ENCODE measurements at regions not wholly inside any gene's neighbourhood (a gene's known extent, or its start where the extent isn't known, plus 50 kb on each side); places are given as distances from the start of the nearest gene placed in this dataset.

DNA sequence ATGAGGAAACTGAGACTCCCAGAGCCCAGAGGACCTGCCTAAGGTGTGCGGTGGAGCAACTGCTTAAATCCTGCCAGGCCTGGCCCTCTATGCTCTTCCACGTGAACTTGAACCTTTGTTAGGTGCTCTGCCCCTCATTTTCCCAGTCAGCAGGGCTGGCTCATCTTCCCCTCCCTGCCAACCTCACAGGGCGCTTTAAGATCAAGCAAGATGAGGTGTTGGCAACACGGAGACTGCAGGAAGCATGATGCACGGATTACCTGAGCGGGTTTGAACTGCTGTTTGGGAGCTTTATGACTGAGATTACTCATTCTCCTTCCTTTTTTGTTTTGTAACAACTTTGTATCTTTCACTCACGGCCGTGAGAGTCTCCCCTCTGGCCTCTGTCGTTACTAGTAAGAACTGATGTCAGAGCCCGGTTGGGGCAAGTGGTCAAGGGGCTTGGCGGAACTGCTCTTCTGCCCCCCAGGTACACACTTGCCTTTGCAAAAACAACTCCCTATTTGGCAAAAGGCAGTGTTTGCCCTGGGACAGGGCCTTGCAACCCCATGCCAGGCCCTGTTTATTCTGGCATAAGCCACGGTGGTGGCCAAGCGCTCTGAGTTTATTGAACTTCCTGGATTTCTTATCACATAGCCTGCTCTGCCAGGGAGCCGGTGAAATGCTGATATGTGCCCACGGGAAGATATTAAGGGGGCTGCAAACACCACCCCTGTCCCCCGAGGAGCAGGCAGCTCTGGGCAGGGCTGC lies 127.8 kb downstream of the INHBB start:
- no peak for DNase-seq (ENCODE audit: extremely low read depth, low read depth, low spot score)

GRCh38 chr2:120474486-120474885 lies 128.6 kb downstream of the INHBB start:
- no peak for DNase-seq (ENCODE audit: extremely low read depth, low read depth, low spot score)

DNA sequence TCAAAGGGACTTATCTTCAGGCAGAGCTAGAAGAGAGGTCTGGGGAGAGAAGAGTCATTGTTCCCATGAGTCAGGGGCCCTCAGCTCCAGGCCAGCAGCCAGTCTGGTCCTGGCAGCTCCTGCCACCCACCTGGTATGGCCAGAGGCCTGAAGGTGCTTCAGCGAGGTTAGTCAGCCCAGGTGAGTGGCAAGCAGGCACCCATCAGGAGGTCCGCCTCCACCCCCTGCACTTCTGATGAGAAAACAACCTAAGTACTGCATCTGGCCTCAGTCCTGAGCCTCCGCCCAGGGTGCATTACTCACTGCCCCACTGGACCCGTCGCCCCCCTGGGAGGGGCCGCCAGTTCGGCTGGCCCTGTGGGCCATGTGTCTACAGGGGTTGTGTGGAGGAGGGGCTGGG lies 130.2 kb downstream of the INHBB start:
- no peak for DNase-seq (ENCODE audit: extremely low read depth, low read depth, low spot score)

DNA sequence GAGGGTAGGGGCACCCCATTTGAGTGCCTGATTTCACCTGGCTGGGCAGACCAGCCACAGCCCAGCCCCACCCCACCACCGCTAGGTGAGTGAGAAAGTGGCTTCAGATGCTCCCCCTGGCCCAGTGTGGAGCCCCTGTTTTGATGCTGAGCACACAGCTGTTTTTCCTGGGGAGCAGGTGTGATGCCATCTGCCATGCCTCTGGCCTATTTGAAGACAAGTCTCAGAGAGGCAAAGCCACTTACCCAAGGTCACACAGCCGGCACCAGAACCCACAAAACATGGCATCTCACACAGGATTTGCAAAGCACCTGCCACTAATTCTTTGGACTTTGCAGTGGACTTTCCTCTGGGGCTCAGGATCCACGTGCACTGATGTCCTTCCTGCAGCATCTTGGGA lies 131.3 kb downstream of the INHBB start:
- DNase-seq (ENCODE audit: extremely low read depth, low read depth, low spot score) = no peak

DNA sequence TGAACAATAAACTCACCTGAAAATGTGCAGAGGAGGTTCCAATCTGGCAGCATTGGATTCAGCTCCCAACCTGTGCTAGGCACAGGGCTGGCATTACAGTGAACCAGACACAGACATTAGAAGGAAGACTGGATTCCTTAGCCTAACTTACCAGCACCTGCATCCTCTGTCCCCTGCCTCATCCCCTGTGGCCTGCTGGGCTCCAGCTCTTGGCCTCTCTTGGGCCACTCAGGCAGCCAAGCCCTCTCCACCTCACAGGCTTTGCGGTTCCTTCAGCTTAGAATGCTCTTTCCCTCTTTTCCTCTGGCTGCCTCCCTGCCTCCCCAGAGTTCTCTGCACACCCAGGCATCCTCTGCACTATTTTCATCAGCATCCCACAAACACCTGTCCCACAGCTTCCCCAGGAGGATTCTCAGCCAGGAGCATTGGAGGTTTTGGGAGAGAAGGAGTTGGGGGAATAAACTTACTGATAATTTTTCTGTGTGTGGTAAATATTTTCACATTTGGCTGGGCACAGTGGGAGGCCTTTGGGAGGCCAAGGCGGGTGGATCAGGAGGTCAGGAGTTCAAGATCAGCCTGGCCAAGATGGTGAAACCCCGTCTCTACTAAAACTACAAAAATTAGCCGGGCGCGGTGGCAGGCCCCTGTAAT lies 132.0 kb downstream of the INHBB start:
- no peak for DNase-seq (ENCODE audit: extremely low read depth, low read depth, low spot score)

DNA sequence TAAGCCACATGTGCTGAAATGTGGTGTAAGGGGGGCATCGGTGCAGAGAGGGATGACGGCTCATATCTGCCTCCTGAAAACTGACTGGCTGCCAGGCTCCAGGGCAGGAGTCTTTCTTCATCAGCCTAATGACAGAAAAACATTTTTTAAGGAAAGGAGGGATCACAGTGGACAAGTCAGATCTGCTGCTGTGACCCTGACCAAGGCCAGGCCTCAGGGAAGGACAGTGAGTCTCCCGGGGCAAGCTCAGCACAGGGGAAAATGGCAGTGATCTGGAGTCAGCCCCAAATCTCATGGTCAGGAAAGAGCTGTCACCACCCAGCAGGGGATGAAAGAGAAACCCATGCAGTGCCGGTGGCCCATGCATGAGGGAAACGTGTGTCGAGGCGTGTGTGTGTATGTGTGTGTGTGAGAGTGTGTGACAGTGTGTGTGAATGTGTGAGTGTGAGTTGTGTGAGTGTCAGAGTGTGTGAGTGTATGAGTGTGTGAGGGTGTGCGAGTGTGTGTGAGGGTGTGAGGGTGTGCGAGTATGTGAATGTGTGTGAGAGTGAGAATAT lies 134.5 kb downstream of the INHBB start:
- DNase-seq (ENCODE audit: extremely low read depth, low read depth, low spot score) = no peak

GRCh38 chr2:120480903-120481445 lies 135.0 kb downstream of the INHBB start:
- DNase-seq (ENCODE audit: extremely low read depth, low read depth, low spot score) = no peak

GRCh38 chr2:120481446-120482194 lies 135.7 kb downstream of the INHBB start:
- DNase-seq (ENCODE audit: extremely low read depth, low read depth, low spot score) = no peak

- DNase-seq (ENCODE audit: extremely low read depth, low read depth, low spot score) = no peak
Observed at GRCh38 chr2:120482334-120482733, 136.4 kb downstream of the INHBB start.

DNA sequence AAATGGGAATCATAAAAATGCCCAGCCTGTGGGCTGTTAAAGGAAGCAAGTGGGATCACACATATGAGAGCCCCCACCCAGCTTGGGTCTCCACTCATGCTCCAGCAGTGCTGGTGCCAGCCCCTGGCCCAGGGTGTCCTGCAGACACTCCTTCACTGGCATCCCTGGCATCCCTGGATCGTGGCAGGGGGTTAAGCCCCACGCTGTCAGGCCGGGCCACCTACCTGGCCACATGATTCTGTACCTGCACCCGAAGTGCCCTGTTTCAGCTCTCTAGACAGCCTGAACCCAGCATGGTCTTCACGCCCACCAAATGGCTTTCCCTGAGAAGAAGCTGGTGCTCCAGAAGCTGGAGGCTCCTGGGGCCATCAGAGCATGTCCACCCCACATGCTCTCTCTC lies 137.4 kb downstream of the INHBB start:
- DNase-seq (ENCODE audit: extremely low read depth, low read depth, low spot score) = no peak

DNA sequence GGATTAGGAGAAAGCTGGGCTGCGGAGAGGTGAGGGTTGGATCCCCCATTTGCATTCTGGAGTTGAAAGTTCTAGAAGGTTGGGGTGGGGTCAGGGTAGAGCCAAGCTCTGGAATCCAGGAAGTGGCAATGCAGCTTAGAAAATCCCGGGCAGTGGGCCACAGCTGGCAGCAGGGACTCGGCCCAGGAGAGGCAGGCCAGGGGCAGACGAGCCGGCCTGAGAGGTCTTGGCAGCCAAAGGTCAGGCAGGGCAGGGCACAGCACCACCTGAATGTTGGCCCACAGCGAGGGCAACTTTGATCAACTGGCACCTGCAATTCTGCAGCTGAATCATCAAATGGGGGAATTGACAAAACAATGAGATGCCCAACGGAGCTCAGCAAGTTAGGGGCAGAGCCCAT lies 139.2 kb downstream of the INHBB start:
- no peak for DNase-seq (ENCODE audit: extremely low read depth, low read depth, low spot score)

DNA sequence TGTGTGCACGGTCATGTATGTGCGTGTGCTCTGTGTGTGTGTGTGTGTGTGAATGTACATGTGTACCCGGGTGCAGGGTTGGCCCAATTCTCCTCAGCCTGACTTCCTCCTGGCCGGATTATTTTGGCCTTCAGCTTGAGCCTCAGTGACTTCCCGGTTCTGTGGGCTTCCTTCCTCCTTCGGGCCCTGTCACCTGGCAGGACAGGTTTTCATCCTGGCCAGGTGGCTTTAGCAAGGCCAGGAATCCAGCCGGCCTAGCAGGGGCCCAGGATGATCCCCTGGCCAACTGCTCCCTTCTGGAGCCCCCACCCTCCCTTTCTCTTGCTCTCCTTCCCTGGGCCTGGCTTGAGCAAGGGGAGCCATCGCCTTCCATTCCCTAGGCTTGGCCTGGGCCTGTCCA lies 140.5 kb downstream of the INHBB start:
- DNase-seq (ENCODE audit: extremely low read depth, low read depth, low spot score) = no peak

GRCh38 chr2:120486946-120487345 lies 141.0 kb downstream of the INHBB start:
- no peak for DNase-seq (ENCODE audit: extremely low read depth, low read depth, low spot score)

- DNase-seq (ENCODE audit: extremely low read depth, low read depth, low spot score) = no peak
Observed at GRCh38 chr2:120488531-120488930, 142.6 kb downstream of the INHBB start.

- DNase-seq (ENCODE audit: extremely low read depth, low read depth, low spot score) = no peak
Observed at GRCh38 chr2:120489023-120489422, 143.1 kb downstream of the INHBB start.

- no peak for DNase-seq (ENCODE audit: extremely low read depth, low read depth, low spot score)
Observed at GRCh38 chr2:120490091-120490798, 144.3 kb downstream of the INHBB start.

DNA sequence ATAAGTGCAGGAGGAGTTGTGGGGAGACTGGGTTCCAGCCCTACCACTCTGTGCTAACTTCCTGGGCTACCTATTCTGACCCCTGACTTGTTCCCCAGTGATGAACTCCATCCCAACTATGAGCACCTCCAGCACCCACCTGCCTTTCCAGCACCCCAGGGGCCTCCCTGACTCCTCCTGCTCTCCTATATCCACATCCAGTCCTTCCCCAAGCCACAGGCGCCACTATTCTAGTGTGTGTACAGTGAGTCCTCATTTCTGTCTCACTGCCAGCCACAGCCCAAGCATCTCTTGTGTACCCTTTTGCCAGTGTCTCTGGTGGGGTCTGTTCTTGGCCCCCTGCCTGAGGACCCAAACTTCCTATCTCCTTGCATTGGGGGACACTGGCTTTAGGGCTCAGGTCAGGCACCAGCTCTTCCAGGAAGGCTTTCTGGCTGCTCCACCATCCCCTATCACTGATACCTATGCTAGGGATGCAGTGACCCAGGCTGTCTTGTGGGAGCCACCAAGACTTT lies 145.2 kb downstream of the INHBB start:
- no peak for DNase-seq (ENCODE audit: extremely low read depth, low read depth, low spot score)

- no peak for DNase-seq (ENCODE audit: extremely low read depth, low read depth, low spot score)
Observed at GRCh38 chr2:120493231-120493630, 147.3 kb downstream of the INHBB start.

- DNase-seq (ENCODE audit: extremely low read depth, low read depth, low spot score) = no peak
Observed at GRCh38 chr2:120494446-120494845, 148.5 kb downstream of the INHBB start.

GRCh38 chr2:120495586-120495985 lies 149.7 kb downstream of the INHBB start:
- DNase-seq (ENCODE audit: extremely low read depth, low read depth, low spot score) = no peak

Measured in glomerular endothelial cell (primary cell).